ENCODE measurements at regions not wholly inside any gene's neighbourhood (a gene's known extent, or its start where the extent isn't known, plus 50 kb on each side); places are given as distances from the start of the nearest gene placed in this dataset.

DNA sequence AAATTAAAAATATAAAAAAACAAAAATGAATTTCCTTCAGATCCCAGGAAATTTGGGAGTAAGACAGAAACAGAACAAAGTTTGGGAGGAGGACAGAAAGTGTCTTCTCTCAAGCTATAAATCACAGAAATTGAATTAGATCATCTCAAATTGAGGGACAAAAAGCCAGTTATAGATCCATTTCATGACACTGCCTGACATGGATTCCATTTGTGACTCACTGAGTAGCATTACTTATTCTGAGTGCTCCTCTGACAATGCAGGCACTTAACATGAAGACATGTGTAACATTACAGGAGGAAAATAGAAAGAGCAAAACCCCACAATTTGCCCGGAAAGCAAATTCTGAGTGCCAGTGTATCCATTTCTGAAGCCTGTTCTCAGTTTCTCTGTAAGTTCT lies 63.9 kb upstream of the CREB1 start (continued):
- TF ChIP-seq, protein P1, sequence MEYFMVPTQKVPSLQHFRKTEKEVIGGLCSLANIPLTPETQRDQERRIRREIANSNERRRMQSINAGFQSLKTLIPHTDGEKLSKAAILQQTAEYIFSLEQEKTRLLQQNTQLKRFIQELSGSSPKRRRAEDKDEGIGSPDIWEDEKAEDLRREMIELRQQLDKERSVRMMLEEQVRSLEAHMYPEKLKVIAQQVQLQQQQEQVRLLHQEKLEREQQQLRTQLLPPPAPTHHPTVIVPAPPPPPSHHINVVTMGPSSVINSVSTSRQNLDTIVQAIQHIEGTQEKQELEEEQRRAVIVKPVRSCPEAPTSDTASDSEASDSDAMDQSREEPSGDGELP (CRISPR knock-in tag; IDR thresholded peaks at IDR 0.05; ENCODE audit: borderline replicate concordance) = no peak

DNA sequence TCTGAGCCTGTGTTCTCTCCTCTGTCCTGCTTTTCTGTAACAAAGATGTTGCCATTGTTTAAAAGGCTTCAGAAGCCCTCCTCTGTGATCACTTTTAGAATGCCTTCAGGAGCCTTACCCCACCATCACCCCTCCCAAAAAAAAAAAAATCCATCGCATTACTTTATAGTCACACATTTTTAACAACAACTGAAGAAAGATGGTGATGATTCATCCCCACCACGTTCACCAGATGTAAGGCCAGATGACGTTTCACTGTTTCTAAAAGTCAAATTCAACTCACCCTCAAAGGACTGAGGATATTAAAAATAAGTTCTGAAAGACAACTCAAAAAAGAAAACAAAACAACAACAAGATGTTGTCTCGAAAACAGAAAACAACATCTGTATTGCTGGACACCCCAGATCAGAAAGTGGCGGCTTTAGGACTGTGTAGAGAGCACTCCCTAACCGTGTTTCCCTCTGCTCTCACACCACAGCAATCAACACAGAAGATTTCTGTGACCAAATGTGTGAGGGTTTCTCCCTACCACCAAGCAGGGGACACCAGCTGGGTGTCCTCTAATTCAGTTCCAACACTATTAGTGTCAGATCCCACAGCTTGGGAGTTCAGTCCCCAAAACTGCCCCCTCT lies 61.9 kb upstream of the CREB1 start:
- CTCF ChIA-PET (ENCODE audit: low intra/inter-chr PET ratio) = interaction anchor here (0.6 kb wide), 1 partner anchor 774 kb away, joined by 3 read pairs; no protein-coding TSS in a partner anchor
- FAIRE-seq = no peak
- intact Hi-C loops (cut with micrococcal nuclease) (no loop called here), in situ Hi-C loops (cut with MboI) (loop anchor here (25.0 kb wide), 2 partner anchors 481 to 906 kb away; no protein-coding TSS in a partner anchor)
- DNase-seq (ENCODE audit: extremely low read depth in 1 of 4, low spot score in 3 of 4) = peak in 2 of 4 experiments; percentile 8 to 9
- no peaks in the 10 kb centered on the region for H3K9me1 ChIP-seq (ENCODE audit: control insufficient read depth, insufficient read depth, low read length)
- no peaks in the 10 kb centered on the region for H3K79me2 ChIP-seq (ENCODE audit: control insufficient read depth, insufficient read depth, low read length)
- WGBS (ENCODE audit: insufficient coverage, low coverage, missing lambda C conversion rate) = 36% methylated on average over 6 of the region's 6 CpGs
- H2AFZ ChIP-seq (ENCODE audit: low read depth, low read length) = peak overlapping the region; percentile 59
- no peaks in the 10 kb centered on the region for H3K36me3 ChIP-seq (ENCODE audit: control insufficient read depth, insufficient read depth, low read length)
- H3K4me3 ChIP-seq = no peak overlapping the region
- no peaks in the 10 kb centered on the region for H3K9me3 ChIP-seq (replicated peaks; ENCODE audit: control insufficient read depth, insufficient read depth, low read depth, low read length)
- H4K20me1 ChIP-seq (replicated peaks; ENCODE audit: control insufficient read depth, insufficient read depth, low read length) = no peaks in the 10 kb centered on the region
- no peak overlapping the region for H3K9ac ChIP-seq (ENCODE audit: insufficient read depth in 1 of 2, low read depth in 2 of 2, low read length in 2 of 2)
- POLR2A ChIA-PET = interaction anchor here (1.1 to 1.2 kb wide), 2 partner anchors 14 to 33 kb away, joined by 3 read pairs; no protein-coding TSS in a partner anchor
- BruUV-seq (replicated peaks) = no TSS peak
- H3K27ac ChIP-seq (ENCODE audit: extremely low read depth, low read depth, low read length) = no peak overlapping the region
- no peaks in the 10 kb centered on the region for H3K27me3 ChIP-seq (ENCODE audit: control insufficient read depth in 2 of 2, insufficient read depth in 2 of 2, low read length in 2 of 2)
- H3K4me1 ChIP-seq (replicated peaks in 1 of 2; ENCODE audit: control insufficient read depth in 2 of 2, insufficient read depth in 2 of 2, low read length in 2 of 2) = no peaks in the 10 kb centered on the region; a peak in 3 of 5 replicates
- ATAC-seq = no peak
- H3K4me2 ChIP-seq (ENCODE audit: insufficient read depth, low read length) = no peak overlapping the region
- no peak for TF ChIP-seq STAT5A (IDR thresholded peaks at IDR 0.05; ENCODE audit: borderline replicate concordance, low read length)
- TF ChIP-seq SIN3A (IDR thresholded peaks at IDR 0.05; ENCODE audit: borderline replicate concordance in 2 of 2, control insufficient read depth in 1 of 2, low read depth in 2 of 2, low read length in 2 of 2) = no peak
- TF ChIP-seq, protein P2, sequence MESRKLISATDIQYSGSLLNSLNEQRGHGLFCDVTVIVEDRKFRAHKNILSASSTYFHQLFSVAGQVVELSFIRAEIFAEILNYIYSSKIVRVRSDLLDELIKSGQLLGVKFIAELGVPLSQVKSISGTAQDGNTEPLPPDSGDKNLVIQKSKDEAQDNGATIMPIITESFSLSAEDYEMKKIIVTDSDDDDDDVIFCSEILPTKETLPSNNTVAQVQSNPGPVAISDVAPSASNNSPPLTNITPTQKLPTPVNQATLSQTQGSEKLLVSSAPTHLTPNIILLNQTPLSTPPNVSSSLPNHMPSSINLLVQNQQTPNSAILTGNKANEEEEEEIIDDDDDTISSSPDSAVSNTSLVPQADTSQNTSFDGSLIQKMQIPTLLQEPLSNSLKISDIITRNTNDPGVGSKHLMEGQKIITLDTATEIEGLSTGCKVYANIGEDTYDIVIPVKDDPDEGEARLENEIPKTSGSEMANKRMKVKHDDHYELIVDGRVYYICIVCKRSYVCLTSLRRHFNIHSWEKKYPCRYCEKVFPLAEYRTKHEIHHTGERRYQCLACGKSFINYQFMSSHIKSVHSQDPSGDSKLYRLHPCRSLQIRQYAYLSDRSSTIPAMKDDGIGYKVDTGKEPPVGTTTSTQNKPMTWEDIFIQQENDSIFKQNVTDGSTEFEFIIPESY (CRISPR knock-in tag; IDR thresholded peaks at IDR 0.05) = 0 out of 2 replicates have a peak, but pooled peaks have one; percentile 30
- peak; percentile 45; the same call in 1 of the 2 replicates for TF ChIP-seq JUND (IDR thresholded peaks at IDR 0.05; ENCODE audit: borderline replicate concordance, low read depth, low read length)
- no peak for TF ChIP-seq JUND (tag; IDR thresholded peaks at IDR 0.05; ENCODE audit: borderline replicate concordance, low read depth, low read length)
- no peak for TF ChIP-seq DDX20 (tag; IDR thresholded peaks at IDR 0.05; ENCODE audit: low read depth)
- TF ChIP-seq LEF1 (IDR thresholded peaks at IDR 0.05) = no peak
- TF ChIP-seq, protein P3, sequence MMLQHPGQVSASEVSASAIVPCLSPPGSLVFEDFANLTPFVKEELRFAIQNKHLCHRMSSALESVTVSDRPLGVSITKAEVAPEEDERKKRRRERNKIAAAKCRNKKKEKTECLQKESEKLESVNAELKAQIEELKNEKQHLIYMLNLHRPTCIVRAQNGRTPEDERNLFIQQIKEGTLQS (IDR thresholded peaks at IDR 0.05) = peak; percentile 37; the same call in 1 of the 2 replicates
- TF ChIP-seq, protein P3 (CRISPR knock-in tag; conservative IDR thresholded peaks at IDR 0.05) = no peak
- TF ChIP-seq, protein P4, sequence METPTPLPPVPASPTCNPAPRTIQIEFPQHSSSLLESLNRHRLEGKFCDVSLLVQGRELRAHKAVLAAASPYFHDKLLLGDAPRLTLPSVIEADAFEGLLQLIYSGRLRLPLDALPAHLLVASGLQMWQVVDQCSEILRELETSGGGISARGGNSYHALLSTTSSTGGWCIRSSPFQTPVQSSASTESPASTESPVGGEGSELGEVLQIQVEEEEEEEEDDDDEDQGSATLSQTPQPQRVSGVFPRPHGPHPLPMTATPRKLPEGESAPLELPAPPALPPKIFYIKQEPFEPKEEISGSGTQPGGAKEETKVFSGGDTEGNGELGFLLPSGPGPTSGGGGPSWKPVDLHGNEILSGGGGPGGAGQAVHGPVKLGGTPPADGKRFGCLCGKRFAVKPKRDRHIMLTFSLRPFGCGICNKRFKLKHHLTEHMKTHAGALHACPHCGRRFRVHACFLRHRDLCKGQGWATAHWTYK (CRISPR knock-in tag; IDR thresholded peaks at IDR 0.05) = no peak
- TF ChIP-seq FOSL1 (tag; conservative IDR thresholded peaks at IDR 0.05) = peak; percentile 48; the same call in 1 of the 2 replicates

All from K562 (cell line).